ENCODE measurements at regions not wholly inside any gene's neighbourhood (a gene's known extent, or its start where the extent isn't known, plus 50 kb on each side); places are given as distances from the start of the nearest gene placed in this dataset.

- TF ChIP-seq ZNF264 (CRISPR knock-in tag; IDR thresholded peaks at IDR 0.05) (no peak), CEBPG (CRISPR knock-in tag; IDR thresholded peaks at IDR 0.05) (0 out of 2 replicates have a peak, but pooled peaks have one; percentile 20), NR2F2 (IDR thresholded peaks at IDR 0.05; ENCODE audit: borderline replicate concordance, low read depth) (no peak), ZBTB49 (CRISPR knock-in tag; IDR thresholded peaks at IDR 0.05; ENCODE audit: borderline replicate concordance) (no peak), CTCF (CRISPR knock-in tag; IDR thresholded peaks at IDR 0.05) (peak; percentile 88), GFI1 (CRISPR knock-in tag; IDR thresholded peaks at IDR 0.05; ENCODE audit: borderline replicate concordance) (no peak), ZNF501 (CRISPR knock-in tag; IDR thresholded peaks at IDR 0.05) (no peak), MYNN (CRISPR knock-in tag; IDR thresholded peaks at IDR 0.05; ENCODE audit: low read depth) (no peak), JUNB (CRISPR knock-in tag; IDR thresholded peaks at IDR 0.05; ENCODE audit: borderline replicate concordance) (no peak), GTF3A (CRISPR knock-in tag; conservative IDR thresholded peaks at IDR 0.05) (no peak), POLR2A (IDR thresholded peaks at IDR 0.05; ENCODE audit: insufficient read depth in 1 of 2, low read depth in 2 of 2, low read length in 2 of 2) (no peak), DRAP1 (CRISPR knock-in tag; IDR thresholded peaks at IDR 0.05) (no peak)
Measured at GRCh38 chr3:39000008-39000450, 51.7 kb downstream of the SCN11A start (continued).
